SKM-1 (cell line): ENCODE measurements at regions not wholly inside any gene's neighbourhood (a gene's known extent, or its start where the extent isn't known, plus 50 kb on each side); places are given as distances from the start of the nearest gene placed in this dataset.
"Not testable (repeated sequence)": the region's sequence is repeated elsewhere in the genome, so short reads cannot be mapped to it uniquely, and the experiment has no call there.

Source experiments
- DNase-seq: peaks from one replicate; lab custom pipeline; 2025; ENCODE audit not compliant: unreplicated experiment; lab: John Stamatoyannopoulos, UW

- DNase-seq = no peak
These were observed 98.6 kb downstream of the NAV1 start for GRCh38 chr1:201637282-201638079.

- no peak for DNase-seq
These were observed 100.5 kb downstream of the NAV1 start for GRCh38 chr1:201639391-201639790.

GRCh38 chr1:201639826-201640225 lies 100.9 kb downstream of the NAV1 start:
- DNase-seq = no peak

- no peak for DNase-seq
These were observed 101.7 kb downstream of the NAV1 start for GRCh38 chr1:201640624-201641023.

GRCh38 chr1:201641524-201642253 lies 102.8 kb downstream of the NAV1 start:
- no peak for DNase-seq

GRCh38 chr1:201643835-201644104 lies 104.8 kb downstream of the NAV1 start:
- DNase-seq = no peak

GRCh38 chr1:201644197-201644596 lies 105.3 kb downstream of the NAV1 start:
- DNase-seq = no peak

- not testable (repeated sequence) for DNase-seq
These were observed 106.1 kb downstream of the NAV1 start for GRCh38 chr1:201645000-201645399.

GRCh38 chr1:201645956-201646355 lies 107.0 kb downstream of the NAV1 start:
- DNase-seq = no peak

GRCh38 chr1:201646411-201647022 lies 107.6 kb downstream of the NAV1 start:
- no peak for DNase-seq

GRCh38 chr1:201647094-201647493 lies 108.2 kb downstream of the NAV1 start:
- no peak for DNase-seq

- no peak for DNase-seq
These were observed 108.8 kb downstream of the NAV1 start for GRCh38 chr1:201647722-201648065.

GRCh38 chr1:201648066-201648906 lies 109.4 kb downstream of the NAV1 start:
- DNase-seq = no peak

GRCh38 chr1:201648907-201649721 lies 110.2 kb downstream of the NAV1 start:
- no peak for DNase-seq

GRCh38 chr1:201649761-201650622 lies 111.1 kb downstream of the NAV1 start:
- DNase-seq = no peak

- DNase-seq = no peak
These were observed 111.7 kb downstream of the NAV1 start for GRCh38 chr1:201650623-201650933.

- DNase-seq = no peak
These were observed 113.3 kb downstream of the NAV1 start for GRCh38 chr1:201652181-201652580.

GRCh38 chr1:201653233-201653632 lies 114.3 kb downstream of the NAV1 start:
- peak; percentile 69 for DNase-seq

GRCh38 chr1:201653883-201654282 lies 115.0 kb downstream of the NAV1 start:
- no peak for DNase-seq

GRCh38 chr1:201655243-201655642 lies 116.3 kb downstream of the NAV1 start:
- DNase-seq = no peak
